ENCODE measurements at regions not wholly inside any gene's neighbourhood (a gene's known extent, or its start where the extent isn't known, plus 50 kb on each side); places are given as distances from the start of the nearest gene placed in this dataset.

DNA sequence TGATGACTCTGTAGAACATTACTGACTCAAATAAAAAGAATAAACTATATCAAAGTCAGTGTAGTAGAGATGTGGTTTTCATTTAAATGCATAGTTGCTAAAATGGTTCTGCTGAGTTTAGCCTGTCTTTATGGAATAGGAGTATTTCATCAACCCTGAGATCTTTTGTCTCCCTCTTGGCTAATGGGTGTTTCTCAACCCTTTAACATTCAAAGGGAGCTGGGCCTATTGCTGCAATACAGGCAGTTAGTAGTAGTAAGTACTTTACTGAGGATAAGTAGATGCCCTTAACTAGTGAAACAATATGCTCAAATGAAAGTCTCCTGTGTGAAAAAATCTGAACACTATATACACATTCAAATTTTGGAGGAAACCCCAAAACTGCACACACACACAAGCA is 184.7 kb upstream of the TTC14 start:
- TF ChIP-seq, protein P1, sequence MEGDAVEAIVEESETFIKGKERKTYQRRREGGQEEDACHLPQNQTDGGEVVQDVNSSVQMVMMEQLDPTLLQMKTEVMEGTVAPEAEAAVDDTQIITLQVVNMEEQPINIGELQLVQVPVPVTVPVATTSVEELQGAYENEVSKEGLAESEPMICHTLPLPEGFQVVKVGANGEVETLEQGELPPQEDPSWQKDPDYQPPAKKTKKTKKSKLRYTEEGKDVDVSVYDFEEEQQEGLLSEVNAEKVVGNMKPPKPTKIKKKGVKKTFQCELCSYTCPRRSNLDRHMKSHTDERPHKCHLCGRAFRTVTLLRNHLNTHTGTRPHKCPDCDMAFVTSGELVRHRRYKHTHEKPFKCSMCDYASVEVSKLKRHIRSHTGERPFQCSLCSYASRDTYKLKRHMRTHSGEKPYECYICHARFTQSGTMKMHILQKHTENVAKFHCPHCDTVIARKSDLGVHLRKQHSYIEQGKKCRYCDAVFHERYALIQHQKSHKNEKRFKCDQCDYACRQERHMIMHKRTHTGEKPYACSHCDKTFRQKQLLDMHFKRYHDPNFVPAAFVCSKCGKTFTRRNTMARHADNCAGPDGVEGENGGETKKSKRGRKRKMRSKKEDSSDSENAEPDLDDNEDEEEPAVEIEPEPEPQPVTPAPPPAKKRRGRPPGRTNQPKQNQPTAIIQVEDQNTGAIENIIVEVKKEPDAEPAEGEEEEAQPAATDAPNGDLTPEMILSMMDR (IDR thresholded peaks at IDR 0.05), result no peak
- TF ChIP-seq EZH2 (IDR thresholded peaks at IDR 0.05; ENCODE audit: borderline replicate concordance, insufficient read depth, low read depth, low read length, poor library complexity, severe bottlenecking), result no peak
